HEK293 (cell line): ENCODE measurements at regions not wholly inside any gene's neighbourhood (a gene's known extent, or its start where the extent isn't known, plus 50 kb on each side); places are given as distances from the start of the nearest gene placed in this dataset.

Experiments
- CTCF ChIA-PET: fragments of 350-600 bp; formaldehyde crosslinking; extraction: SDS; loops from one replicate; lab custom pipeline; 2021; ENCODE audit warnings: antibody characterized with exemption; lab: Yijun Ruan, JAX
- POLR2A ChIA-PET: fragments of 300-600 bp; formaldehyde crosslinking; extraction: SDS; loops from one replicate; lab custom pipeline; 2020; ENCODE audit warnings: antibody characterized with exemption, inconsistent platforms; lab: Yijun Ruan, JAX
- H3K27ac ChIP-seq: fragments of 200-500 bp; sonication (Bioruptor generic); 2 replicates; pipeline ENCODE4 v1.5.1; 2014; ENCODE audit warnings: low read depth, low read length, control low read depth, inconsistent platforms; ENCODE audit errors: extremely low read depth
- H3K36me3 ChIP-seq, 2 experiments: fragments of 200-500 bp in 1 of 2; sonication (Bioruptor generic) in 1 of 2; 1 replicate in 1 of 2; 2 replicates in 1 of 2; pipeline ENCODE4 v1.5.1; 2014 to 2017; ENCODE audit warnings: inconsistent platforms in 2 of 2, low read length in 2 of 2; ENCODE audit not compliant: control insufficient read depth in 2 of 2, insufficient read depth in 1 of 2
- H3K4me1 ChIP-seq: fragments of 200-500 bp; sonication (Bioruptor generic); 2 replicates; pipeline ENCODE4 v1.5.1; 2014; ENCODE audit warnings: mild to moderate bottlenecking, low read length, inconsistent platforms; ENCODE audit not compliant: control insufficient read depth, insufficient read depth
- H3K4me3 ChIP-seq: 2 replicates; pipeline ENCODE4 v1.5.1; 2011; ENCODE audit warnings: low read depth, mild to moderate bottlenecking, control low read depth, low read length, moderate library complexity
- H3K9me3 ChIP-seq: fragments of 200-500 bp; sonication (Bioruptor generic); 2 replicates; pipeline ENCODE4 v1.5.1; 2014; ENCODE audit warnings: low read depth, low read length, inconsistent platforms; ENCODE audit not compliant: control insufficient read depth, insufficient read depth
- BCL11A ChIP-seq: fragments of 450-650 bp; formaldehyde crosslinking; IDR thresholded peaks from 2 replicates; pipeline ENCODE4 v1.5.1; 2016; ENCODE audit warnings: low read depth, missing biosample characterization, missing genetic modification characterization
- CTCF ChIP-seq: fragments of 450-650 bp; formaldehyde crosslinking; IDR thresholded peaks from 2 replicates; pipeline ENCODE4 v1.5.1; 2016; ENCODE audit warnings: missing biosample characterization, missing genetic modification characterization
- ELK4 ChIP-seq: IDR thresholded peaks from 2 replicates; pipeline ENCODE4 v1.6.1; 2011; ENCODE audit warnings: mild to moderate bottlenecking, low read depth, low read length, borderline replicate concordance
- FEZF1 ChIP-seq: fragments of 450-650 bp; formaldehyde crosslinking; IDR thresholded peaks from 2 replicates; pipeline ENCODE4 v1.5.1; 2016; ENCODE audit warnings: missing biosample characterization, missing genetic modification characterization
- HOXD13 ChIP-seq: sonication (generic); formaldehyde crosslinking; IDR thresholded peaks from 2 replicates; pipeline ENCODE4 v1.8.0; 2022; ENCODE audit warnings: missing genetic modification reagents, borderline replicate concordance
- OSR2 ChIP-seq: fragments of 450-650 bp; formaldehyde crosslinking; IDR thresholded peaks from 2 replicates; pipeline ENCODE4 v1.5.1; 2016; ENCODE audit warnings: missing biosample characterization, missing genetic modification characterization
- ZBTB1 ChIP-seq: fragments of 450-650 bp; formaldehyde crosslinking; IDR thresholded peaks from 2 replicates; pipeline ENCODE4 v1.5.1; 2016; ENCODE audit warnings: missing biosample characterization, missing genetic modification characterization
- ZBTB21 ChIP-seq: fragments of 450-650 bp; formaldehyde crosslinking; IDR thresholded peaks from 2 replicates; pipeline ENCODE4 v1.5.1; 2017; ENCODE audit warnings: missing biosample characterization, missing genetic modification characterization
- ZNF133 ChIP-seq: fragments of 450-650 bp; formaldehyde crosslinking; IDR thresholded peaks from 2 replicates; pipeline ENCODE4 v1.5.1; 2016; ENCODE audit warnings: missing biosample characterization, missing genetic modification characterization
- ZNF174 ChIP-seq: fragments of 450-650 bp; formaldehyde crosslinking; IDR thresholded peaks from 2 replicates; pipeline ENCODE4 v1.5.0; 2017; ENCODE audit warnings: missing biosample characterization, mild to moderate bottlenecking, missing genetic modification characterization
- ZNF175 ChIP-seq: fragments of 450-650 bp; formaldehyde crosslinking; IDR thresholded peaks from 2 replicates; pipeline ENCODE4 v1.5.1; 2016; ENCODE audit warnings: missing biosample characterization, missing genetic modification characterization
- ZNF202 ChIP-seq: fragments of 450-650 bp; formaldehyde crosslinking; IDR thresholded peaks from 2 replicates; pipeline ENCODE4 v1.5.1; 2016; ENCODE audit warnings: missing biosample characterization, missing genetic modification characterization, borderline replicate concordance
- ZNF366 ChIP-seq: fragments of 450-650 bp; formaldehyde crosslinking; conservative IDR thresholded peaks from 2 replicates; pipeline ENCODE4 v1.5.1; 2016; ENCODE audit warnings: missing biosample characterization, missing genetic modification characterization
- ZNF544 ChIP-seq: fragments of 450-650 bp; formaldehyde crosslinking; IDR thresholded peaks from 2 replicates; pipeline ENCODE4 v1.5.0; 2017; ENCODE audit warnings: missing biosample characterization, missing genetic modification characterization
- ZNF580 ChIP-seq: fragments of 450-650 bp; formaldehyde crosslinking; IDR thresholded peaks from 2 replicates; pipeline ENCODE4 v1.5.1; 2016; ENCODE audit warnings: missing biosample characterization, missing genetic modification characterization
- ZNF629 ChIP-seq: fragments of 450-650 bp; formaldehyde crosslinking; IDR thresholded peaks from 2 replicates; pipeline ENCODE4 v1.5.1; 2017; ENCODE audit warnings: missing biosample characterization, missing genetic modification characterization
- ZNF76 ChIP-seq: fragments of 450-650 bp; formaldehyde crosslinking; IDR thresholded peaks from 2 replicates; pipeline ENCODE4; 2016; ENCODE audit warnings: low read depth, missing biosample characterization, missing genetic modification characterization, borderline replicate concordance
- ZNF837 ChIP-seq: fragments of 450-650 bp; formaldehyde crosslinking; IDR thresholded peaks from 2 replicates; pipeline ENCODE4 v1.5.1; 2016; ENCODE audit warnings: missing biosample characterization, missing genetic modification characterization
- TF ChIP-seq, protein P1 (sequence below): fragments of 450-650 bp; formaldehyde crosslinking; IDR thresholded peaks from 2 replicates; pipeline ENCODE4 v1.5.1; 2016; ENCODE audit warnings: missing biosample characterization, missing genetic modification characterization
- TF ChIP-seq, protein P2 (sequence below): fragments of 450-650 bp; formaldehyde crosslinking; IDR thresholded peaks from 2 replicates; pipeline ENCODE4 v1.5.1; 2016; ENCODE audit warnings: missing biosample characterization, missing genetic modification characterization

- ChIA-PET POLR2A (no interaction called here), CTCF (interaction anchor here (0.6 kb wide), 1 partner anchor 1830 kb away, joined by 4 read pairs; no protein-coding TSS in a partner anchor)
- no peak overlapping the region for H3K4me3 ChIP-seq
- H3K27ac ChIP-seq: no peak overlapping the region
- no peaks in the 10 kb centered on the region for H3K9me3 ChIP-seq
- no peaks in the 10 kb centered on the region for H3K36me3 ChIP-seq
- TF ChIP-seq ELK4 (no peak), BCL11A (tag by site-specific recombination) (no peak), FEZF1 (no peak), ZNF174 (tag by site-specific recombination) (no peak), OSR2 (tag by site-specific recombination) (no peak), ZNF366 (tag by site-specific recombination) (no peak), ZNF580 (tag by site-specific recombination) (no peak), CTCF (tag by site-specific recombination) (no peak), ZBTB21 (no peak), ZNF175 (tag by site-specific recombination) (no peak), ZNF544 (tag by site-specific recombination) (no peak), ZBTB1 (tag by site-specific recombination) (no peak), ZNF133 (no peak), ZNF629 (tag by site-specific recombination) (no peak), ZNF202 (tag by site-specific recombination) (no peak), ZNF76 (tag by site-specific recombination) (no peak), ZNF837 (no peak), HOXD13 (CRISPR knock-in tag) (no peak)
- TF ChIP-seq, protein P1, sequence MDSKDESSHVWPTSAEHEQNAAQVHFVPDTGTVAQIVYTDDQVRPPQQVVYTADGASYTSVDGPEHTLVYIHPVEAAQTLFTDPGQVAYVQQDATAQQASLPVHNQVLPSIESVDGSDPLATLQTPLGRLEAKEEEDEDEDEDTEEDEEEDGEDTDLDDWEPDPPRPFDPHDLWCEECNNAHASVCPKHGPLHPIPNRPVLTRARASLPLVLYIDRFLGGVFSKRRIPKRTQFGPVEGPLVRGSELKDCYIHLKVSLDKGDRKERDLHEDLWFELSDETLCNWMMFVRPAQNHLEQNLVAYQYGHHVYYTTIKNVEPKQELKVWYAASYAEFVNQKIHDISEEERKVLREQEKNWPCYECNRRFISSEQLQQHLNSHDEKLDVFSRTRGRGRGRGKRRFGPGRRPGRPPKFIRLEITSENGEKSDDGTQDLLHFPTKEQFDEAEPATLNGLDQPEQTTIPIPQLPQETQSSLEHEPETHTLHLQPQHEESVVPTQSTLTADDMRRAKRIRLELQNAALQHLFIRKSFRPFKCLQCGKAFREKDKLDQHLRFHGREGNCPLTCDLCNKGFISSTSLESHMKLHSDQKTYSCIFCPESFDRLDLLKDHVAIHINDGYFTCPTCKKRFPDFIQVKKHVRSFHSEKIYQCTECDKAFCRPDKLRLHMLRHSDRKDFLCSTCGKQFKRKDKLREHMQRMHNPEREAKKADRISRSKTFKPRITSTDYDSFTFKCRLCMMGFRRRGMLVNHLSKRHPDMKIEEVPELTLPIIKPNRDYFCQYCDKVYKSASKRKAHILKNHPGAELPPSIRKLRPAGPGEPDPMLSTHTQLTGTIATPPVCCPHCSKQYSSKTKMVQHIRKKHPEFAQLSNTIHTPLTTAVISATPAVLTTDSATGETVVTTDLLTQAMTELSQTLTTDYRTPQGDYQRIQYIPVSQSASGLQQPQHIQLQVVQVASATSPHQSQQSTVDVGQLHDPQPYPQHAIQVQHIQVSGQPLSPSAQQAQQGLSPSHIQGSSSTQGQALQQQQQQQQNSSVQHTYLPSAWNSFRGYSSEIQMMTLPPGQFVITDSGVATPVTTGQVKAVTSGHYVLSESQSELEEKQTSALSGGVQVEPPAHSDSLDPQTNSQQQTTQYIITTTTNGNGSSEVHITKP (tag by site-specific recombination): no peak
- TF ChIP-seq, protein P2, sequence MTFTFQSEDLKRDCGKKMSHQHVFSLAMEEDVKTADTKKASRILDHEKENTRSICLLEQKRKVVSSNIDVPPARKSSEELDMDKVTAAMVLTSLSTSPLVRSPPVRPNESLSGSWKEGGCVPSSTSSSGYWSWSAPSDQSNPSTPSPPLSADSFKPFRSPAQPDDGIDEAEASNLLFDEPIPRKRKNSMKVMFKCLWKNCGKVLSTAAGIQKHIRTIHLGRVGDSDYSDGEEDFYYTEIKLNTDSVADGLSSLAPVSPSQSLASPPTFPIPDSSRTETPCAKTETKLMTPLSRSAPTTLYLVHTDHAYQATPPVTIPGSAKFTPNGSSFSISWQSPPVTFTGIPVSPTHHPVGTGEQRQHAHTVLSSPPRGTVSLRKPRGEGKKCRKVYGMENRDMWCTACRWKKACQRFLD (tag by site-specific recombination): no peak
- no peaks in the 10 kb centered on the region for H3K4me1 ChIP-seq
Measured at GRCh38 chrX:40503094-40503493, 77.7 kb upstream of the ATP6AP2 start.
